SH-SY5Y (cell line): ENCODE measurements at regions not wholly inside any gene's neighbourhood (a gene's known extent, or its start where the extent isn't known, plus 50 kb on each side); places are given as distances from the start of the nearest gene placed in this dataset.

Experiments used
- GATA2 ChIP-seq: IDR thresholded peaks from 2 replicates; pipeline ENCODE4 v1.6.1; 2011; ENCODE audit warnings: mild to moderate bottlenecking, low read depth, low read length
- GATA3 ChIP-seq: IDR thresholded peaks from 2 replicates; pipeline ENCODE4 v1.6.1; 2011; ENCODE audit warnings: low read depth, mild to moderate bottlenecking, low read length, moderate library complexity

GRCh38 chr14:105891631-105892452, 365.5 kb downstream of the TMEM121 start:
- TF ChIP-seq GATA3 (no peak), GATA2 (no peak)

- TF ChIP-seq GATA3, result no peak
- TF ChIP-seq GATA2, result no peak
Measured at GRCh38 chr14:105894125-105894977, 368.0 kb downstream of the TMEM121 start.

DNA sequence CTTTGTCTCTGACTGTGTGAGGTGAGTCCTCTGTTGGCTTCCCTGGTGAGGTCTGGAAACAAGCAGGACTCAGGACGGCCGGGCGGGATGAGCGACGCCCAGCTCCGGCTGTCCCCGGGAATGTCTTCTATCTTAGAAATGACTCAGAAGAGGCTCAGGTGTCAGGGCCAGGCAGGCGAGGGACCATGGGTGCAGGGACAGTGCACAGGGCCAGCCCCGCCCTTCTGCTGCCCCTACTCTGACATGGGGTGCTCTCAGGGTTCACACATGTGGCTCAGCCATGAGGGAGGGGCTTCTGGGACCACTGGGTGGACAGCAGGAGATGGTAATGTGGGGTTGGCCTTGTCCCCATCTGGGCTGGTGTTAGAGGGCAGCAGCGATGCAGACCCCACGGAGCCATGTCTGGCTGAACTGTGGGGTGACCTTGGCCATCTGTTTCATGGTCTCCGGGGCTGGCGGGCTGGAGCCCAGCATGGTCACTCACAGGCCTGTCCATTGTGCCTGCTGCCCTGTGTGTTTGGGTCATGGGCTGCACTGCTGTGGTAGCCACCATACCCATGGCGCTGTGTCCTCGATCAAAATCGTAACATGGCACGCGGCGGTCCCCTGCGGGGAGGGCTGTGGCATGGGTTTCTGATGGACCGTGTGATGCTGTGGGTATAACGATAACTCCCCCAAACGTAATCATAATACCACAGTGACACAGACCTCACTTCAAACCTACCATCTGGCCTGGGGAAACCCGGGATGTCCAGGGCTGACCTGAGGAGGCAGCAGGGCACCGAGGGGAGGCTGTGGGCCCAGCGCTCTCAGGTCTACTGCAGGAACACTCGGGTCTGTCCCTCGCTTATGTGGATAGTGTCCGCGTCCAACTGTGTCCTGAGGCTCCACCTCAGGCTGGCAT, 368.8 kb downstream of the TMEM121 start:
- TF ChIP-seq GATA2, result no peak
- TF ChIP-seq GATA3, result no peak

DNA sequence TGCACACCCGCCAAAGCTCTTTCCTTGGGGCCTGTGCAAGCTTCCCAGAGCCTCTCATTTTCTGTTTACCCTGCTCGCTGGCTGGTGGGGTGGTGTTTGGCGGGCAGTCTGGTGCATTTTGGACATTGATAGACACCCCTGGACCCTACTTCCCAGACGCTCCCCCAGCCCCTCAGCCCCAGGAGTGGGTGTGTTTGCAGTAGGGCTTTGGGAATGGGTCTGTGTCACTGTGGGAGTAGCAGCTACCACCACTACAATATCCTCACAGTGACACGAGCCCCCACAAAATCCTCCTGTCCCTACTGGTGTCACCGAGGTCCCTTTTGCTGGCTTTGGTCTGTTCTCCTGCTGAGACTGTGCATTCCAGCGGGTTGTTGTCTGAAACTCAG, 371.3 kb downstream of the TMEM121 start:
- no peak for TF ChIP-seq GATA3
- no peak for TF ChIP-seq GATA2

DNA sequence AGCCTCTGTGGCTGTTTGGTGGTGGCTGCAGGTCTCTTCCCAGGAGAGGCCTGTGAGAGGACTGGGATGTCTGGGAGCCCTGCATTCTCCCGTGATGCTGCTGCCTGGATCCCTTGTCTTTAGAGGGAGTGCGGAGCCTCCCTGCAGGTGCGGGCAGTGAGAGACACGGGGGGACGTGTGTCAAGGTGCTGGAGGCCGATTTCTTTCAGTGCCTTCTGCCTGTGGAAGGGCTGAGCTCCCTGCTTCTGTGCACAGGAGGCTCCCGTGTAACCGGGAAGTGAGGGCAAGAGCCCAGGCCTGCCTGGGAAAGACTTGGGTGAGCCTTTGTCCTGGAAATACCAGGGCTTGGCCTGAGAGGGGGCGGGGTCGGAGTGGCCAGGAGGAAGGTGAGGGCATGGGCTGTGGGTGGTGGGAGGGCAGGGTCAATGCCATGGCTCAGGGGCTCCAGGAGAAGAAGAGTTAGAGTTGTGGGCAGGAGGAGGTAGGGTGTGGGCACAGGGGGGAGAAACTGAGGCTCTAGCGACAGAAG, 372.2 kb downstream of the TMEM121 start:
- TF ChIP-seq GATA2 (no peak), GATA3 (no peak)

- TF ChIP-seq GATA2 (no peak), GATA3 (no peak)
Measured at GRCh38 chr14:105899071-105899641, 372.8 kb downstream of the TMEM121 start.

DNA sequence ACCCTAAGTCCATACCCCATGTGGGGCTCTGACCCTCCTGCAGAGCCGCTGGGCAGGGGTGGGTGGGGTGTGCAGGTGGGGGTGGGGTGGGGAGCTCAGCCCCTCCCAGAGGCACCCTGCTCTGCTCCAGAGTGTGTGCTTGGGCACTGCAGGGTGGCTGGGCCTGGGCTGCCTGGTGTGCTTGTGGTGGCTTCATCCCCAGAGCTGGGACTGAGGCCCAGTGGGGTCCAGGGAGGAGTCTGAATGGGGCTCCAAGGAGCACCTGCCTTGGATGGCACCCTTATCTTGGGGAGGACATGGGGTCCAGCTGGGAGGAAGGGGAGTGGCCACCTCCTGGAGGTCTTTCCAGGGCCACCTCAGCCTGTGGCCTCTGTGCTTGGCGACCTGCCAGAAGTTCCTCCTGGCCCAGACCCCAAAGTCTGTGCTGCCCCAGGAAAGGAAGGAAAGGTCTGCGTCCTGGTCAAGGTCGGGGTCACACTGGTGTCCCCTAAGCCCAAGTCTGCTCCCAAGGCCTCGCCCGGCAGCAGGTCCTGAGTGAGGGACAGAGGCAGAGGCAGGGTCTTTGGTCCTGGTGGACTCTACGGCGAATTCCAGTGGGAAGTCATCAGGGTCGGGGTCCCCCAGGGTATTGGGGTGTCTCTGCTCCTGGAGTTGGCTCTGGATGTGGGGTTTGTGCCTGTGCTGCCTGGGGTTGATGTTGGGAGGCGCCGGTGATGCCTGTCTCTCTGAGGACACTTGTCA, 373.4 kb downstream of the TMEM121 start:
- TF ChIP-seq GATA2 (no peak), GATA3 (no peak)

DNA sequence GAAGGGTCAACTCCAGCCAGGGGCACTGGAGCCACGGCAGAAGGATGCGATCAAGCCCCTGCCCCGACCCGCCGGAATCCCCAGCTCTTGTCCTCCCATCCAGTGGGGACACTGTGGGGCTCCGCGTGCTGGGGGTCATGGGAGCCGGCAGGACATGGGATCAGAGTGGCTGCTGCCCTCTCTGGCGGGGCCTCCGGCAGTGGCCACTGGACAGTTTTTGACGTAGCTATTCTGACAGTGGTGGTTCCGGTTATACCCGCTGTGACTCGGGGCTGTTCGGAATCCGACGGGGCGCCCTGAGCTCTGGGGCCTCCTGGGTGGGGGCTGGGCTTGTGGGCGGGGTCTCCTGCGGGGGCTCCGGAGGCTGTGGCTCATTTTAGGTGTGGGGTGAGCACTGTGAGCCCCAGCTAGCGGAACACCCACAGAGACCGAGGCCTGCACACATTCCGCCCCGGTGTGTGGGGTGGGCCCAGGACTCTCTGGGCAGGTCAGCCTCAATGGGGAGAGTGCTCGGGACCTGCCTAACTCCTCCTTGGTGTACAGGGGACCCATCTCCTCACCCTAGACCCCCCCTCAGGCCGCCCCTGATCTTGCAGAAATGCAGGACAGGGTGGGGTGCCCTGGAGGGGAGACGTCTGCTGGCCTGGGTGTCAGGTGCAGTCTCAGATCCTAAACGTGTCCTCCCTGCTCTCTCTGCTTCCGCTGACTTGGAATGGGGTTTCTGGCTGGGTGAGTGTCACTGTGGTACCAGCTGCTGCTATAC, 374.2 kb downstream of the TMEM121 start:
- TF ChIP-seq GATA2, result no peak
- no peak for TF ChIP-seq GATA3

GRCh38 chr14:105901226-105901625, 374.8 kb downstream of the TMEM121 start:
- no peak for TF ChIP-seq GATA3
- TF ChIP-seq GATA2, result no peak

DNA sequence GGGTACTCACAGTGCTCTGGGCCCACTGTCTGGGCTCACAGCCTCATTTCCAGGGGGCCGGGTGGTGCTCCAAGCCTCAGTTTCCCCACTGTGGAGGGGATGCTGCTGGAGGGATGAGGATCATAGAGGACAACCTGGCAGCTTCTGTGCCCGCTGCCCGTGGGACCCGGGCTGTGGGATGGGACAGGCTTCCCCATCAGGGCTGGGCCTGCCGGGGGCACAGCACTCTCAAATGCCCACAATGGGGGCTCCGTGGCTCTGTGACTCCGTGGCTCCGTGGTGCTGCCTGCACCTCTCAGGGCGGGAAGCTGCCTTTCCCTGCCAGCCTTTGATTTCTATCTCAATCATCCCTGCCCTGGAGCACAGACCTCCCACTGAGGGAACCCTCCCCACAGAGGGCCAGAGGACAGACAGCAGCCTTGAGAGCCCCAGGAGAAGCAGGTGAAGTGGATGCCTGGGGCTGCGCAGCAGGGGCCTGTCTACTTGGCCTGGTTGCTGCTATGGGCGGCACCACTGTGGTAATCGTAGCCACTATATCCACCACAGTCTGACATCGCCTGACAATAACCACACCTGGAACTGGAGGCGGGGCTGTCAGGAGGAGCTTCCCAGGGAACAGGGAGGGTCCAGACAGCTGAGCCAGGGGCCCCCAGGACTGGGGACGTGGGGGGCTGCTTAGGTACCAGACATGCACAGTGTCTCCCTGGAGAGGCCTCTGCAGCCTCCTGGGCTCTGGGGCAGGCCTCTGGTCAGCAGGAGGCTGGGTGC, 375.9 kb downstream of the TMEM121 start:
- TF ChIP-seq GATA3, result no peak
- no peak for TF ChIP-seq GATA2

- TF ChIP-seq GATA2, result no peak
- TF ChIP-seq GATA3, result no peak
Measured at GRCh38 chr14:105903971-105904370, 377.6 kb downstream of the TMEM121 start.
